IPS-15b (cell line): ENCODE measurements at regions not wholly inside any gene's neighbourhood (a gene's known extent, or its start where the extent isn't known, plus 50 kb on each side); places are given as distances from the start of the nearest gene placed in this dataset.

ENCODE experiments used
- H3K27me3 ChIP-seq: one replicate; pipeline ENCODE4 v1.6.1; 2013; ENCODE audit warnings: low read length; ENCODE audit not compliant: control insufficient read depth, insufficient read depth
- H3K36me3 ChIP-seq: one replicate; pipeline ENCODE4 v1.6.1; 2013; ENCODE audit warnings: low read length; ENCODE audit not compliant: control insufficient read depth, insufficient read depth
- H3K4me1 ChIP-seq: one replicate; pipeline ENCODE4 v1.6.1; 2013; ENCODE audit warnings: mild to moderate bottlenecking, low read length; ENCODE audit not compliant: control insufficient read depth, insufficient read depth
- H3K4me3 ChIP-seq: one replicate; pipeline ENCODE4 v1.5.1; 2013; ENCODE audit warnings: low read depth, low read length
- H3K9ac ChIP-seq: one replicate; pipeline ENCODE4 v1.6.1; 2013; ENCODE audit warnings: low read depth, mild to moderate bottlenecking, low read length
- H3K9me3 ChIP-seq: one replicate; pipeline ENCODE4 v1.6.1; 2013; ENCODE audit warnings: mild to moderate bottlenecking, low read length; ENCODE audit not compliant: control insufficient read depth, insufficient read depth

GRCh38 chr10:129329385-129330055, 137.5 kb upstream of the MGMT start:
- Histone ChIP-seq H3K9me3 (no peaks in the 10 kb centered on the region), H3K36me3 (no peaks in the 10 kb centered on the region), H3K9ac (no peak overlapping the region), H3K27me3 (no peaks in the 10 kb centered on the region), H3K4me1 (no peaks in the 10 kb centered on the region), H3K4me3 (no peak overlapping the region)

- H3K27me3 ChIP-seq: no peaks in the 10 kb centered on the region
- no peaks in the 10 kb centered on the region for H3K9me3 ChIP-seq
- H3K4me3 ChIP-seq: no peak overlapping the region
- H3K4me1 ChIP-seq: no peaks in the 10 kb centered on the region
- H3K36me3 ChIP-seq: no peaks in the 10 kb centered on the region
- no peak overlapping the region for H3K9ac ChIP-seq
Measured at GRCh38 chr10:129330211-129330610, 136.8 kb upstream of the MGMT start.

- Histone ChIP-seq H3K4me1 (no peaks in the 10 kb centered on the region), H3K4me3 (no peak overlapping the region), H3K27me3 (no peaks in the 10 kb centered on the region), H3K36me3 (no peaks in the 10 kb centered on the region), H3K9ac (no peak overlapping the region), H3K9me3 (no peaks in the 10 kb centered on the region)
Measured at GRCh38 chr10:129331207-129331838, 135.7 kb upstream of the MGMT start.

GRCh38 chr10:129331839-129332220, 135.2 kb upstream of the MGMT start:
- no peaks in the 10 kb centered on the region for H3K4me1 ChIP-seq
- no peaks in the 10 kb centered on the region for H3K9me3 ChIP-seq
- H3K27me3 ChIP-seq: no peaks in the 10 kb centered on the region
- no peaks in the 10 kb centered on the region for H3K36me3 ChIP-seq
- no peak overlapping the region for H3K9ac ChIP-seq
- no peak overlapping the region for H3K4me3 ChIP-seq

GRCh38 chr10:129332476-129332875, 134.6 kb upstream of the MGMT start:
- H3K4me1 ChIP-seq: no peaks in the 10 kb centered on the region
- no peaks in the 10 kb centered on the region for H3K36me3 ChIP-seq
- H3K9ac ChIP-seq: no peak overlapping the region
- H3K4me3 ChIP-seq: no peak overlapping the region
- H3K9me3 ChIP-seq: no peaks in the 10 kb centered on the region
- no peaks in the 10 kb centered on the region for H3K27me3 ChIP-seq

GRCh38 chr10:129333706-129334105, 133.3 kb upstream of the MGMT start:
- Histone ChIP-seq H3K4me3 (no peak overlapping the region), H3K9ac (no peak overlapping the region), H3K36me3 (no peaks in the 10 kb centered on the region), H3K9me3 (no peaks in the 10 kb centered on the region), H3K4me1 (no peaks in the 10 kb centered on the region), H3K27me3 (no peaks in the 10 kb centered on the region)

- H3K4me1 ChIP-seq: no peaks in the 10 kb centered on the region
- H3K4me3 ChIP-seq: no peak overlapping the region
- H3K36me3 ChIP-seq: no peaks in the 10 kb centered on the region
Measured at GRCh38 chr10:129334266-129334665, 132.8 kb upstream of the MGMT start.

GRCh38 chr10:129335396-129335795, 131.6 kb upstream of the MGMT start:
- no peak overlapping the region for H3K4me3 ChIP-seq
- no peaks in the 10 kb centered on the region for H3K27me3 ChIP-seq
- no peak overlapping the region for H3K9ac ChIP-seq
- no peaks in the 10 kb centered on the region for H3K36me3 ChIP-seq
- no peaks in the 10 kb centered on the region for H3K9me3 ChIP-seq
- no peaks in the 10 kb centered on the region for H3K4me1 ChIP-seq

More at GRCh38 chr10:129334266-129334665, 132.8 kb upstream of the MGMT start:
- no peaks in the 10 kb centered on the region for H3K9me3 ChIP-seq
- H3K27me3 ChIP-seq: no peaks in the 10 kb centered on the region
- H3K9ac ChIP-seq: no peak overlapping the region

- H3K9me3 ChIP-seq: no peaks in the 10 kb centered on the region
- H3K4me1 ChIP-seq: no peaks in the 10 kb centered on the region
- no peak overlapping the region for H3K4me3 ChIP-seq
- H3K9ac ChIP-seq: no peak overlapping the region
- no peaks in the 10 kb centered on the region for H3K27me3 ChIP-seq
- H3K36me3 ChIP-seq: no peaks in the 10 kb centered on the region
Measured at GRCh38 chr10:129335942-129336341, 131.1 kb upstream of the MGMT start.

GRCh38 chr10:129339191-129339590, 127.8 kb upstream of the MGMT start:
- Histone ChIP-seq H3K9ac (no peak overlapping the region), H3K4me3 (no peak overlapping the region), H3K9me3 (no peaks in the 10 kb centered on the region), H3K4me1 (no peaks in the 10 kb centered on the region), H3K36me3 (no peaks in the 10 kb centered on the region), H3K27me3 (no peaks in the 10 kb centered on the region)

GRCh38 chr10:129339841-129340240, 127.2 kb upstream of the MGMT start:
- H3K9me3 ChIP-seq: no peaks in the 10 kb centered on the region
- H3K27me3 ChIP-seq: no peaks in the 10 kb centered on the region
- no peaks in the 10 kb centered on the region for H3K4me1 ChIP-seq
- no peak overlapping the region for H3K9ac ChIP-seq
- H3K36me3 ChIP-seq: no peaks in the 10 kb centered on the region
- no peak overlapping the region for H3K4me3 ChIP-seq

- Histone ChIP-seq H3K4me1 (no peaks in the 10 kb centered on the region), H3K9me3 (no peaks in the 10 kb centered on the region), H3K9ac (no peak overlapping the region), H3K36me3 (no peaks in the 10 kb centered on the region), H3K4me3 (no peak overlapping the region), H3K27me3 (no peaks in the 10 kb centered on the region)
Measured at GRCh38 chr10:129341087-129341486, 126.0 kb upstream of the MGMT start.
